ENCODE measurements at regions not wholly inside any gene's neighbourhood (a gene's known extent, or its start where the extent isn't known, plus 50 kb on each side); places are given as distances from the start of the nearest gene placed in this dataset.

- Histone ChIP-seq H4K20me1 (ENCODE audit: insufficient read depth, low read length) (no peaks in the 10 kb centered on the region), H2AFZ (ENCODE audit: insufficient read depth, low read depth, low read length, poor library complexity, severe bottlenecking) (no peak overlapping the region), H3K4me1 (ENCODE audit: control insufficient read depth in 1 of 2, insufficient read depth in 2 of 2, low read length in 2 of 2) (no peaks in the 10 kb centered on the region), H3K4me2 (replicated peaks; ENCODE audit: extremely low read depth, low read length, poor library complexity, severe bottlenecking) (no peak overlapping the region), H3K27ac (ENCODE audit: low read depth in 1 of 2, low read length in 2 of 2) (no peak overlapping the region), H3K79me2 (ENCODE audit: insufficient read depth, low read length) (no peaks in the 10 kb centered on the region), H3K4me3 (replicated peaks in 1 of 3; ENCODE audit: low read depth in 2 of 3, low read length in 3 of 3) (no peak overlapping the region), H3K36me3 (replicated peaks in 1 of 2; ENCODE audit: control insufficient read depth in 1 of 2, insufficient read depth in 2 of 2, low read length in 2 of 2) (no peaks in the 10 kb centered on the region), H3K27me3 (ENCODE audit: control insufficient read depth in 2 of 2, insufficient read depth in 2 of 2, low read length in 2 of 2) (no peaks in the 10 kb centered on the region), H3K9ac (ENCODE audit: insufficient read depth, low read length, poor library complexity, severe bottlenecking) (no peak overlapping the region), H3K9me3 (replicated peaks in 1 of 2; ENCODE audit: control insufficient read depth in 1 of 2, insufficient read depth in 1 of 2, low read length in 2 of 2) (no peaks in the 10 kb centered on the region)
- peaks cover 0 to 2% (median 0%) of the 10 kb centered on the region in 3 donors for H3K27me3 Mint-ChIP-seq (ENCODE audit: low read depth in 3 of 3)
- H3K9me3 Mint-ChIP-seq = peaks cover 2 to 16% (median 5%) of the 10 kb centered on the region in 7 donors
- DNase-seq = no peak
- no peaks in the 10 kb centered on the region for H3K36me3 Mint-ChIP-seq
- H3K27ac Mint-ChIP-seq = no peak overlapping the region
- H3K4me1 Mint-ChIP-seq = no peaks in the 10 kb centered on the region
- intact Hi-C loops (cut with micrococcal nuclease) = no loop called here
- TF ChIP-seq CTCF (IDR thresholded peaks at IDR 0.05) = no peak
- no CpG with 5 or more reads among the region's 3 CpGs for WGBS (ENCODE audit: insufficient coverage)
- no peak overlapping the region for H3K4me3 Mint-ChIP-seq
These were observed 607.7 kb downstream of the PYDC2 start for GRCh38 chr3:192068464-192069254.

DNA sequence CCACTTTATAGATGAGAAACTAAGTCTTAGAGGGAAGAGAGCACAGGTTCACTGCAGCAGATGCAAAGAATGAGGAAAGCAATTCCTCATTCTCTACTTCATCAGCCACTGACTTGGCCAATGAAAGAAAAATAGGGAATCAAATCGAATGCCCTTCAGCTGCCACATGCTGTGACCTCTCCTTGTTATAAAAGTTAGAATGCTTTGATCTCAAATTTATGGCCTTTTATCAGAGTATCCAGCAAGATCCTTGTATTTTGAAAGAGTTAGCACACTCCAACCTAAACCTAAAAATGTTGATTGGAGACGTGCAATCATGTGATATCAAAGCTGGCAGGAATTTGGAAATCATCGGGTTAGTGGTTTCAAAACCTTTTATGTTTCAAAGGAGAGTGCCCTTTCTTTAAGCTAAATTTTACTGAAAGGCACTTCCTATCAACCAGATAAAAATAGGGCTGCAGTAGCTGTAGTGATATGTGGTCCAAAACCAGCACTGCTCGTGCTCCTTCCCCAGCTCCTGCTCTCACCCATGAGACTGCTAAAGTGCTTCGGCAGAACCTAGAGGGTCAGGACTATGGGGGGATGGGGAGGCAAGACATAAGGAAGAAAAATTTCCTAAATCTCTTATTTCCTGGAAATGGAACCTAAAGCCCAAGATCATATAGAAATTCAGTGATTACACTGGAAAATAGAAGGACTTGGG is 617.0 kb downstream of the PYDC2 start:
- no peak overlapping the region for H3K27ac Mint-ChIP-seq
- no peak overlapping the region for H3K4me3 Mint-ChIP-seq
- WGBS (ENCODE audit: insufficient coverage) = no CpG with 5 or more reads among the region's 5 CpGs
- H3K9me3 ChIP-seq (replicated peaks in 1 of 2; ENCODE audit: control insufficient read depth in 1 of 2, insufficient read depth in 1 of 2, low read length in 2 of 2) = peaks cover 0 to 2% of the 10 kb centered on the region in 2 donors
- no peaks in the 10 kb centered on the region for H4K20me1 ChIP-seq (ENCODE audit: insufficient read depth, low read length)
- no peak for TF ChIP-seq CTCF (IDR thresholded peaks at IDR 0.05)
- DNase-seq = no peak
- H3K9me3 Mint-ChIP-seq = peaks cover 0 to 15% (median 12%) of the 10 kb centered on the region in 7 donors
- no peaks in the 10 kb centered on the region for H3K79me2 ChIP-seq (ENCODE audit: insufficient read depth, low read length)
- H3K4me1 Mint-ChIP-seq = no peaks in the 10 kb centered on the region
- no peak overlapping the region for H3K27ac ChIP-seq (ENCODE audit: low read depth in 1 of 2, low read length in 2 of 2)
- H3K4me3 ChIP-seq (replicated peaks in 1 of 3; ENCODE audit: low read depth in 2 of 3, low read length in 3 of 3) = no peak overlapping the region
- no peaks in the 10 kb centered on the region for H3K36me3 ChIP-seq (replicated peaks in 1 of 2; ENCODE audit: control insufficient read depth in 1 of 2, insufficient read depth in 2 of 2, low read length in 2 of 2)
- no peaks in the 10 kb centered on the region for H3K4me1 ChIP-seq (ENCODE audit: control insufficient read depth in 1 of 2, insufficient read depth in 2 of 2, low read length in 2 of 2)
- no peak overlapping the region for H2AFZ ChIP-seq (ENCODE audit: insufficient read depth, low read depth, low read length, poor library complexity, severe bottlenecking)
- H3K27me3 ChIP-seq (ENCODE audit: control insufficient read depth in 2 of 2, insufficient read depth in 2 of 2, low read length in 2 of 2) = no peaks in the 10 kb centered on the region
- H3K27me3 Mint-ChIP-seq (ENCODE audit: low read depth in 3 of 3) = peaks cover 0 to 2% (median 0%) of the 10 kb centered on the region in 3 donors
- no peak overlapping the region for H3K9ac ChIP-seq (ENCODE audit: insufficient read depth, low read length, poor library complexity, severe bottlenecking)
- intact Hi-C loops (cut with micrococcal nuclease) = no loop called here
- H3K4me2 ChIP-seq (replicated peaks; ENCODE audit: extremely low read depth, low read length, poor library complexity, severe bottlenecking) = no peak overlapping the region
- H3K36me3 Mint-ChIP-seq = no peaks in the 10 kb centered on the region

Data from CD14-positive monocyte (primary cell).